Testis (tissue), 2 donors: ENCODE measurements at regions not wholly inside any gene's neighbourhood (a gene's known extent, or its start where the extent isn't known, plus 50 kb on each side); places are given as distances from the start of the nearest gene placed in this dataset.

Experiments
- DNase-seq: peaks from one replicate; pipeline ENCODE4 v3.0.0-alpha.2; 2019
- H3K27ac ChIP-seq, 2 donors: fragments of 200-600 bp; sonication (generic); one replicate each; pipeline ENCODE4 v1.5.1; 2019
- H3K27me3 ChIP-seq: fragments of 200-600 bp; sonication (generic); one replicate; pipeline ENCODE4 v1.5.1; 2019
- H3K36me3 ChIP-seq: fragments of 200-600 bp; sonication (generic); one replicate; pipeline ENCODE4 v1.5.1; 2017; ENCODE audit warnings: low read depth; ENCODE audit errors: missing control alignments
- H3K4me1 ChIP-seq: fragments of 200-600 bp; sonication (generic); one replicate; pipeline ENCODE4 v1.5.1; 2019
- H3K4me3 ChIP-seq, 2 donors: fragments of 200-600 bp; sonication (generic); one replicate each; pipeline ENCODE4 v1.5.1; 2017 to 2019
- H3K9me3 ChIP-seq: fragments of 200-600 bp; sonication (generic); one replicate; pipeline ENCODE4 v1.5.1; 2017
- POLR2A ChIP-seq: fragments of 450-650 bp; IDR thresholded peaks from one replicate; pipeline ENCODE4 v1.6.1; 2017; ENCODE audit warnings: antibody characterized with exemption, mild to moderate bottlenecking, moderate library complexity
- WGBS, 2 donors: methylation state at CpG; one replicate each; pipeline ENCODE4 v1.1.5; 2018; 5-methylcytosine and 5-hydroxymethylcytosine counted together
- intact Hi-C: fragments of 100-400 bp; cut with DNase I; formaldehyde crosslinking; loops from one replicate; pipeline ENCODE4 v1.15.1; 2023; ENCODE audit warnings: low total_unique reads
- TF ChIP-seq, protein P1 (sequence below), 3 experiments: fragments of 450-650 bp in 2 of 3; fragments of 200-600 bp in 1 of 3; sonication (generic) in 1 of 3; IDR thresholded peaks; one replicate each; pipeline ENCODE4 v1.5.1; 2016 to 2019; ENCODE audit warnings: antibody characterized with exemption in 3 of 3, mild to moderate bottlenecking in 2 of 3, moderate library complexity in 1 of 3

DNA sequence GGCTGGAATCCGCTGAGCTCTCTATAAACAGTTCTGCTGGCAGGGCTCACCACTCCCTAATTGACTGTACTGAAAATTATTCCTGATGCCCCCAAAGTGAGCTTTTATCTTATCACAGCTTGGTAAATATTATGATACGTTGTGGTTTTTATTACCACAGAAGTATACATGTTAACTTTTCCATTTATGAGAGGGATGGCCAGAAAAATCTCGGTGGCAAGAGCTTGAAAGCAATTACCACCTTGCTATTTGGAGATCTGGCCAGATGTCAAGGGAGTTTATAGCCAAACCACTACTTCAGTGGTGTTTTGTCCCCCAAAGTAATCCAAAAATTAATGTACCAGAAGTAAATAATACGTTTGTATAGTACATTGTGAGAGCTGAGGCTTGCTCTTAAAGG, 75.4 kb upstream of the RCN1 start:
- no peaks in the 10 kb centered on the region for H3K27me3 ChIP-seq
- no peaks in the 10 kb centered on the region for H3K36me3 ChIP-seq
- no peak for DNase-seq
- H3K4me1 ChIP-seq = no peaks in the 10 kb centered on the region
- WGBS, 2 donors = 62 to 71% methylated on average over 4 of the region's 4 CpGs
- no peak overlapping the region for H3K27ac ChIP-seq
- TF ChIP-seq, protein P1, sequence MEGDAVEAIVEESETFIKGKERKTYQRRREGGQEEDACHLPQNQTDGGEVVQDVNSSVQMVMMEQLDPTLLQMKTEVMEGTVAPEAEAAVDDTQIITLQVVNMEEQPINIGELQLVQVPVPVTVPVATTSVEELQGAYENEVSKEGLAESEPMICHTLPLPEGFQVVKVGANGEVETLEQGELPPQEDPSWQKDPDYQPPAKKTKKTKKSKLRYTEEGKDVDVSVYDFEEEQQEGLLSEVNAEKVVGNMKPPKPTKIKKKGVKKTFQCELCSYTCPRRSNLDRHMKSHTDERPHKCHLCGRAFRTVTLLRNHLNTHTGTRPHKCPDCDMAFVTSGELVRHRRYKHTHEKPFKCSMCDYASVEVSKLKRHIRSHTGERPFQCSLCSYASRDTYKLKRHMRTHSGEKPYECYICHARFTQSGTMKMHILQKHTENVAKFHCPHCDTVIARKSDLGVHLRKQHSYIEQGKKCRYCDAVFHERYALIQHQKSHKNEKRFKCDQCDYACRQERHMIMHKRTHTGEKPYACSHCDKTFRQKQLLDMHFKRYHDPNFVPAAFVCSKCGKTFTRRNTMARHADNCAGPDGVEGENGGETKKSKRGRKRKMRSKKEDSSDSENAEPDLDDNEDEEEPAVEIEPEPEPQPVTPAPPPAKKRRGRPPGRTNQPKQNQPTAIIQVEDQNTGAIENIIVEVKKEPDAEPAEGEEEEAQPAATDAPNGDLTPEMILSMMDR (IDR thresholded peaks at IDR 0.05) = no peak
- no peak for TF ChIP-seq POLR2A
- no peaks in the 10 kb centered on the region for H3K9me3 ChIP-seq
- intact Hi-C loops = no loop called here
- H3K4me3 ChIP-seq = no peak overlapping the region

DNA sequence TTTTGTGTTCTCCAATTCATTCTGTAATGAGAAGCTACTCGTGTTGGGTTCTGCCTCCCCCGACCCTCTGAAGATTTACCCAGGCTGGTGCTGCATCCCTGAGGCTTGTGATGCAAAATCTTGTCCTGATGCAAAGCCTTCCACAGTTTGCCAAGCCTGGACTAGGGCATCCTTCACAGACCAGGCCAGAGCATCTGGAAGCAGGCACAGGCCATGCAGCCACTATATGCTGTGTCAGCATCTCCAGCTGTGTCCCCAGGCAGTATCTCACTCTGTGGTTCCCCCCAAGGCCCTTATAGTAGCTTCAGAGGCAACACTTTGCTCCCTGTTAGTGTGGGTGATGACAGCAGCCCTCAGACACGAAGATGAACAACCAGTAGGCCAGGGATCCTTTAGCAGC, 77.3 kb upstream of the RCN1 start:
- 60 to 71% methylated on average over 3 of the region's 3 CpGs for WGBS, 2 donors
- H3K36me3 ChIP-seq = no peaks in the 10 kb centered on the region
- H3K9me3 ChIP-seq = no peaks in the 10 kb centered on the region
- H3K27ac ChIP-seq = no peak overlapping the region
- no peaks in the 10 kb centered on the region for H3K4me1 ChIP-seq
- H3K27me3 ChIP-seq = no peaks in the 10 kb centered on the region
- intact Hi-C loops = no loop called here
- no peak overlapping the region for H3K4me3 ChIP-seq
- no peak for DNase-seq
- no peak for TF ChIP-seq POLR2A
- TF ChIP-seq, protein P1 (IDR thresholded peaks at IDR 0.05) = no peak

DNA sequence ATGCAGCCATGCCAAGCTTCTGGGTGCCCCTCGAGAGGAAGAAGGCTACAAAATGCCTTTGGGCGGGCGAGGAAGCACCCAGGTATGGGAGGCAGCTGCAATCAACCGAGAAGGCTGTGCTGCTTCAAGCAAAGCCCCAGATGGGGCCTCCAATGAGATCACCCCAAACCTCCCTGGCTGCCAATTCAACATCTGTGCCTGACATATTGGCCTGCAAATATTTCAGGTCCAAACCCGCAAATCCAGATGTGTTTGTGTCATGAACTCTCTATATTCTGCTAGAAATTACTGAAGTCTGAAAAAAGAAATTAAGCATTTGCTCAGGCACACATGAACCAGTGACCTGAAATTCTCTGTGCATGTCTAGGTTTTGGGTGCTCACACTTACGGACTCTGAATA, 78.8 kb upstream of the RCN1 start:
- no peak for DNase-seq
- H3K27me3 ChIP-seq = no peaks in the 10 kb centered on the region
- H3K36me3 ChIP-seq = no peaks in the 10 kb centered on the region
- no peak overlapping the region for H3K27ac ChIP-seq
- intact Hi-C loops = no loop called here
- 83 to 93% methylated on average over 6 of the region's 6 CpGs for WGBS, 2 donors
- H3K4me3 ChIP-seq = no peak overlapping the region
- TF ChIP-seq, protein P1 (IDR thresholded peaks at IDR 0.05) = no peak
- no peak for TF ChIP-seq POLR2A
- no peaks in the 10 kb centered on the region for H3K9me3 ChIP-seq
- H3K4me1 ChIP-seq = no peaks in the 10 kb centered on the region

DNA sequence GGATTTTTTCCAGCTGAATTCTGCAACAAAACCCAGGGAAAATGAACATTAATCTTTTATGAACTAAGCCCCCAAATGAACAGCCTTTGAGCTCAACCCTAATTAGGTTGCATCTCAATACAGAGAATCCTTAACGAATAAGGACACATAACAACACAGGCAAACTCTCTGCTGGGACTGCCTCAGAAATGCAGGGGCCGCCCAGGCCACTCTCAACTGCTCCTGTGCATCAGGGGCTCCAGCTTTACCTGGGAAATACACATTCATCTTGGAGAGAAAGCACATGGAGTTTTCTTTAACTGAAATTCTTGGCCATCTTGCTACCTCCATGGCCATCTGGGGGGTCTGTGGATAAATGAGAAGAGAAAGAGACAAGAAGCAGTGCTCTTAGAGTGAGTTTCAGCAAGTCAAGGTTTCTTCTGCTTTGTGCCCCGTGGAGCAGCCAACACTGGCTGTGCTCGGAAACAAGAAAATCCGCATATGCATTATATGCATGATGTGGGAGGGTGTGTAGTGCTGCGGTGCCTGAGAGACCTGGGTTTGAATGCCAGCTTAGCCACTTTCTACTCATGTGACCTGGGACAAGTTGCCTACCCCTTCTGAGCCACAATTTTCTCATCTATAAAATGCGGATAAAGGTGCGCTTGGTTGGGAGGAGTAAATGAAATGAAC, 81.9 kb upstream of the RCN1 start:
- no peaks in the 10 kb centered on the region for H3K36me3 ChIP-seq
- H3K4me1 ChIP-seq = no peaks in the 10 kb centered on the region
- H3K4me3 ChIP-seq = no peak overlapping the region
- H3K27me3 ChIP-seq = no peaks in the 10 kb centered on the region
- no peak overlapping the region for H3K27ac ChIP-seq
- 73 to 74% methylated on average over 8 of the region's 8 CpGs for WGBS, 2 donors
- no peak for DNase-seq
- H3K9me3 ChIP-seq = no peaks in the 10 kb centered on the region
- TF ChIP-seq POLR2A = no peak
- TF ChIP-seq, protein P1 (IDR thresholded peaks at IDR 0.05) = no peak
- intact Hi-C loops = no loop called here

DNA sequence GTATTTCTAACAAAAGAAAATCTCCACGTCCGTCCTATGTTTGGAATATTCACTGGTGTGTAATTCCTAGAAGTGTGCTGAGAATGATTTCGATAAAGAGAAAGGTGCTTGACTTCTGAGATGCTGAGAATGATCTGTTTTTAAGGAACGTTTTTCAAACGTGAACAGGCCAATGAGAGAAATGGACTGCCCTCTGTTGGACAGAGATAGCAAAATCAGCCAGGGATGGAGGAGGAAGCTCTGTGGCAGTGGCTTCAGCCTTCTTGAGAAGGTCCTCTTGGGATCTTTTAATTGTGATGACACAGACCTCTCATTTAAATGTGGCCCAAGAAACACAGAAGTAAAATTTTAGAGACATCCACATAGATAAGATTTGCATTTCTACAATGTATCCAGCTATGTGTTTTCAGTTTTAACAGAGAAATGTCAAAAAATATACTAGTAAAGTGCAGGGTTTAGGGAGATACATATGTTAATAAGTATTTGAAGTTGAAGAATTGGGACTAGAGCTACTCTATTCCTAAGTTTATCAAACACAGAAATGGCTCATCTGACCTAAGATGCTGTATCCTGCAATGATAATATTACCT, 84.0 kb upstream of the RCN1 start:
- no peaks in the 10 kb centered on the region for H3K4me1 ChIP-seq
- no peak overlapping the region for H3K27ac ChIP-seq
- H3K27me3 ChIP-seq = no peaks in the 10 kb centered on the region
- H3K4me3 ChIP-seq = no peak overlapping the region
- no peaks in the 10 kb centered on the region for H3K36me3 ChIP-seq
- TF ChIP-seq, protein P1 (IDR thresholded peaks at IDR 0.05) = peak in 1 of 3 experiments; percentile 26
- TF ChIP-seq POLR2A = no peak
- no peaks in the 10 kb centered on the region for H3K9me3 ChIP-seq
- peak; percentile 43 for DNase-seq
- 10 to 11% methylated on average over 5 of the region's 5 CpGs for WGBS, 2 donors
- intact Hi-C loops = no loop called here
